MM.1S (cell line): ENCODE measurements at regions not wholly inside any gene's neighbourhood (a gene's known extent, or its start where the extent isn't known, plus 50 kb on each side); places are given as distances from the start of the nearest gene placed in this dataset.
"Not testable (repeated sequence)": the region's sequence is repeated elsewhere in the genome, so short reads cannot be mapped to it uniquely, and the experiment has no call there.

Experiments used
- CTCF ChIP-seq: fragments of 300-600 bp; sonication (generic); IDR thresholded peaks from 2 replicates; pipeline ENCODE4 v1.5.1; 2016; ENCODE audit warnings: antibody characterized with exemption, low read length, mixed read lengths
- EZH2 ChIP-seq: fragments of 300-600 bp; sonication (generic); optimal IDR thresholded peaks from 2 replicates; pipeline ENCODE3; 2017; ENCODE audit warnings: low read depth, mild to moderate bottlenecking, antibody characterized with exemption, low read length, mixed read lengths

DNA sequence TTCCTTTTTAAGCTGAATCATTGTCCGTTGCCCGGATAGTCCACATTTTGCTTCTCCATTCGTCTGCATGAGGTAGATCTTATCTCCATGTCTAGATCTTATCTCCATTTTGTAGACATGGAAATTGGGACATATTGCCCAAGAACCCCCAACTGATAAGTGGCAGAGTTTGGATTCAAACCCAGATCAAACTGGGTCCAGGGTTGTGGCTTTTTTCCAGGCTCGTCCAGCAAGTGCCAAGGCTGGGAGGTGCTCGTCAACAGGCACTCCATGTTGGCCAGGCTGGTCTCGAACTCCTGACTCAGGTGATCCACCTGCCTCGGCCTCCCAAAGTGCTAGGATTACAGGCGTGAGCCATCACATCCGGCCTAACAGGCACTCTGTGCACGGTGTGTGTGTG lies 4082.3 kb upstream of the TPTE start:
- TF ChIP-seq CTCF, EZH2: not testable (repeated sequence)
